ENCODE measurements at regions not wholly inside any gene's neighbourhood (a gene's known extent, or its start where the extent isn't known, plus 50 kb on each side); places are given as distances from the start of the nearest gene placed in this dataset.

DNA sequence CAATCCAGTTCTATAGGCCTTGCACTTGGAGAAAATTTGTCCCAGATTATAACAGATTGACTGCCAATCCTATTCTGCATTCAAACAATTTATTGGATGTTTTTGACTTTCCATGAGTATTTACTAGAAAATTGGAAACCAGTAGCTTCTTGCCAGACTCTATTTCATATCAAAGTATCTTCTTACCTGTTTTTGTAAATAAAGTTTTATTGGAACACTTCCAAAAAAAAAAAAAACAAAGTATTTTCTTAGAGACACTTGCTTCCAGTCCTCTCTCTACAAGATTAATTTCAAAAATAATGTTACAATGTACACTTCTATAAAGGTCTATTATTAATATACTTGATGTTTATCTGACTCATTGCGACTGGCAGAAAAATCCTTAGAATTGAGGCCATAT lies 209.2 kb upstream of the PCDH9 start:
- Histone ChIP-seq H4K91ac (ENCODE audit: low read depth, low read length, poor library complexity) (no peak overlapping the region), H2AK5ac (ENCODE audit: low read depth, low read length) (no peak overlapping the region), H3K4me2 (ENCODE audit: insufficient read depth, low read length, poor library complexity, severe bottlenecking) (no peak overlapping the region), H3K18ac (ENCODE audit: low read length) (no peak overlapping the region), H3K36me3 (replicated peaks in 1 of 2; ENCODE audit: control insufficient read depth in 2 of 2, insufficient read depth in 2 of 2, low read length in 2 of 2) (no peaks in the 10 kb centered on the region), H3K4me1 (ENCODE audit: control insufficient read depth in 2 of 2, insufficient read depth in 1 of 2, low read depth in 1 of 2, low read length in 2 of 2) (no peaks in the 10 kb centered on the region), H3K9ac (ENCODE audit: low read depth, low read length, poor library complexity) (no peak overlapping the region), H2AFZ (ENCODE audit: low read length) (no peak overlapping the region), H3K27me3 (ENCODE audit: control insufficient read depth in 3 of 3, insufficient read depth in 3 of 3, low read depth in 1 of 3, low read length in 3 of 3) (no peaks in the 10 kb centered on the region), H3K4ac (ENCODE audit: low read length) (no peak overlapping the region), H4K8ac (ENCODE audit: low read depth, low read length) (no peak overlapping the region), H3K79me1 (ENCODE audit: low read depth, low read length) (no peaks in the 10 kb centered on the region), H2BK15ac (ENCODE audit: low read length) (no peak overlapping the region), H2BK120ac (ENCODE audit: low read depth, low read length) (no peak overlapping the region), H3K14ac (ENCODE audit: low read length) (no peak overlapping the region), H3K27ac (replicated peaks; ENCODE audit: low read length) (no peak overlapping the region), H2BK5ac (ENCODE audit: low read length) (no peak overlapping the region), H3K4me3 (ENCODE audit: low read length in 2 of 2) (no peak overlapping the region), H2BK12ac (ENCODE audit: low read length) (no peak overlapping the region), H3K23ac (ENCODE audit: low read depth, low read length, poor library complexity) (no peak overlapping the region), H3K9me3 (replicated peaks in 1 of 2; ENCODE audit: control insufficient read depth in 2 of 2, insufficient read depth in 1 of 2, low read depth in 1 of 2, low read length in 2 of 2) (no peaks in the 10 kb centered on the region)
- WGBS, 2 donors (ENCODE audit: extremely low coverage in 2 of 2, insufficient read length in 2 of 2, insufficient replicate concordance in 1 of 2) = no CpG with 5 or more reads among the region's 1 CpG
- DNase-seq (ENCODE audit: low spot score) = no peak

DNA sequence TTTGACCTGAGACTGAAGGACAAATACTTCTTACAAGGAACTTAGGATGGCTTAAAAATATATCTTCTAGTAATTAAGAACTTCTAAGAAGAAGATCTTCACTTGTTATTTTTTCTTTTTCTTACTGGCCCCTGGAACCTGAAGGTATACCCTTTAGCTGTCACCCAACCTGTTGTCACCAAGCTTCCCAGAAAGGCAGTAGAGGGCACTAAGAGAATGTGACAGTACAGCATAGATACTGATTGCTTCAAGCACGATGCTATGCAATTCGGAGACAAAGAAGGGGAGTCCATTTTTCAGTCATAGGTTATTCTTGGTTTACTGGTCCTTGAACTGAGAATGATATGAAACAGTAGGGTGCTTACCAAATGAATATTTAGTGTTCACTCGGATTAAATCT lies 208.3 kb upstream of the PCDH9 start:
- Histone ChIP-seq H3K4me1 (ENCODE audit: control insufficient read depth in 2 of 2, insufficient read depth in 1 of 2, low read depth in 1 of 2, low read length in 2 of 2) (no peaks in the 10 kb centered on the region), H2BK15ac (ENCODE audit: low read length) (no peak overlapping the region), H3K18ac (ENCODE audit: low read length) (no peak overlapping the region), H4K91ac (ENCODE audit: low read depth, low read length, poor library complexity) (no peak overlapping the region), H2BK12ac (ENCODE audit: low read length) (no peak overlapping the region), H2AK5ac (ENCODE audit: low read depth, low read length) (no peak overlapping the region), H3K9me3 (replicated peaks in 1 of 2; ENCODE audit: control insufficient read depth in 2 of 2, insufficient read depth in 1 of 2, low read depth in 1 of 2, low read length in 2 of 2) (no peaks in the 10 kb centered on the region), H3K27me3 (ENCODE audit: control insufficient read depth in 3 of 3, insufficient read depth in 3 of 3, low read depth in 1 of 3, low read length in 3 of 3) (no peaks in the 10 kb centered on the region), H3K9ac (ENCODE audit: low read depth, low read length, poor library complexity) (no peak overlapping the region), H3K27ac (replicated peaks; ENCODE audit: low read length) (no peak overlapping the region), H2BK120ac (ENCODE audit: low read depth, low read length) (no peak overlapping the region), H3K23ac (ENCODE audit: low read depth, low read length, poor library complexity) (no peak overlapping the region), H3K36me3 (replicated peaks in 1 of 2; ENCODE audit: control insufficient read depth in 2 of 2, insufficient read depth in 2 of 2, low read length in 2 of 2) (no peaks in the 10 kb centered on the region), H3K79me1 (ENCODE audit: low read depth, low read length) (no peaks in the 10 kb centered on the region), H3K4me3 (ENCODE audit: low read length in 2 of 2) (no peak overlapping the region), H2BK5ac (ENCODE audit: low read length) (no peak overlapping the region), H4K8ac (ENCODE audit: low read depth, low read length) (no peak overlapping the region), H3K4me2 (ENCODE audit: insufficient read depth, low read length, poor library complexity, severe bottlenecking) (no peak overlapping the region), H3K4ac (ENCODE audit: low read length) (no peak overlapping the region), H2AFZ (ENCODE audit: low read length) (peak overlapping the region; percentile 75), H3K14ac (ENCODE audit: low read length) (no peak overlapping the region)
- WGBS, 2 donors (ENCODE audit: extremely low coverage in 2 of 2, insufficient read length in 2 of 2, insufficient replicate concordance in 1 of 2) = no CpG with 5 or more reads among the region's 3 CpGs
- peak; percentile 8 for DNase-seq (ENCODE audit: low spot score)

DNA sequence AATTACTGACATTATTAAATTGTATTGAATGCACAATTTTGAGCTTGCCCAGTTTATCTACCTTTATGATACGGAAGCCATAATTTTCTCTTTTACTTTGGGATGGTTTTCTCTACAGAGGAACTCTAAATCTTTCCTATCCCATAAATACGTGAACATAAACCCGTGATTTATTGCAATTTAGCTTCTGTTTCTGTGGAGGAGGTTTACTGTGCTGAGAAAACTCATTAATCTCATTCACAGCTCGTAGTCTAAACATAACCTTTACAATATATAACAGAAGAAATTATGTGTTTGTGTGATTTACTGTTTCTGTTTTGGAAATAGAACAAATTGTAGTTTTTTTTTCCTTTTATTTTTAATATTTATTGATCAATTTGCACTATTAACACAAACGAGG lies 207.1 kb upstream of the PCDH9 start:
- no peak overlapping the region for H3K18ac ChIP-seq (ENCODE audit: low read length)
- H4K91ac ChIP-seq (ENCODE audit: low read depth, low read length, poor library complexity) = no peak overlapping the region
- no peaks in the 10 kb centered on the region for H3K27me3 ChIP-seq (ENCODE audit: control insufficient read depth in 3 of 3, insufficient read depth in 3 of 3, low read depth in 1 of 3, low read length in 3 of 3)
- no peak overlapping the region for H2AK5ac ChIP-seq (ENCODE audit: low read depth, low read length)
- no peaks in the 10 kb centered on the region for H3K79me1 ChIP-seq (ENCODE audit: low read depth, low read length)
- H4K8ac ChIP-seq (ENCODE audit: low read depth, low read length) = no peak overlapping the region
- no peak overlapping the region for H2BK15ac ChIP-seq (ENCODE audit: low read length)
- H2BK12ac ChIP-seq (ENCODE audit: low read length) = no peak overlapping the region
- H3K4me3 ChIP-seq (ENCODE audit: low read length in 2 of 2) = no peak overlapping the region
- no peak overlapping the region for H3K9ac ChIP-seq (ENCODE audit: low read depth, low read length, poor library complexity)
- H3K9me3 ChIP-seq (replicated peaks in 1 of 2; ENCODE audit: control insufficient read depth in 2 of 2, insufficient read depth in 1 of 2, low read depth in 1 of 2, low read length in 2 of 2) = no peaks in the 10 kb centered on the region
- no peak overlapping the region for H3K4ac ChIP-seq (ENCODE audit: low read length)
- no CpG with 5 or more reads among the region's 5 CpGs for WGBS, 2 donors (ENCODE audit: extremely low coverage in 2 of 2, insufficient read length in 2 of 2, insufficient replicate concordance in 1 of 2)
- no peak overlapping the region for H3K4me2 ChIP-seq (ENCODE audit: insufficient read depth, low read length, poor library complexity, severe bottlenecking)
- H3K14ac ChIP-seq (ENCODE audit: low read length) = no peak overlapping the region
- H3K23ac ChIP-seq (ENCODE audit: low read depth, low read length, poor library complexity) = no peak overlapping the region
- H2AFZ ChIP-seq (ENCODE audit: low read length) = no peak overlapping the region
- H3K4me1 ChIP-seq (ENCODE audit: control insufficient read depth in 2 of 2, insufficient read depth in 1 of 2, low read depth in 1 of 2, low read length in 2 of 2) = no peaks in the 10 kb centered on the region
- H2BK120ac ChIP-seq (ENCODE audit: low read depth, low read length) = no peak overlapping the region
- no peak overlapping the region for H3K27ac ChIP-seq (replicated peaks; ENCODE audit: low read length)
- no peak for DNase-seq (ENCODE audit: low spot score)
- no peaks in the 10 kb centered on the region for H3K36me3 ChIP-seq (replicated peaks in 1 of 2; ENCODE audit: control insufficient read depth in 2 of 2, insufficient read depth in 2 of 2, low read length in 2 of 2)
- no peak overlapping the region for H2BK5ac ChIP-seq (ENCODE audit: low read length)

DNA sequence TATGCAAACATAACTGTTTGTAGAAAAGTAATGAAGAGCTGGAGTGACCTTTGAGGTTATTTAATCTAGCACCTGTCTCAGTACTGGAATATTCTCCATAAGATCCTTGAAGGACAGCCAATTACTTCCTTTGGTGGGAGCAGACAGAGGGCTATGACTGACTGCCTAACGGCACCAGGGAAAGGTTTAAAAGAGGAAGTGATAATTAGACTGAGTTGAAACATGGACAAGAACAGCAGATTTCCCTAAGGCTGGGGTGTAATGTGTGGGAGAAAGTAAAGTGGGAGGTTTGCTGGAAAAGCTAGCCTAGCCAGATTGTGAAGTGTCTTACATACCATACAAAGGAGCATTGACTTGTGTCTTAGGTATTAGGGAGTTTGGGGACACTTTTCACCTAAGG lies 191.3 kb upstream of the PCDH9 start:
- DNase-seq (ENCODE audit: low spot score) = no peak
- no peaks in the 10 kb centered on the region for H3K9me3 ChIP-seq (replicated peaks in 1 of 2; ENCODE audit: control insufficient read depth in 2 of 2, insufficient read depth in 1 of 2, low read depth in 1 of 2, low read length in 2 of 2)

More for the DNA sequence above, 191.3 kb upstream of the PCDH9 start:
- Histone ChIP-seq H2BK5ac (ENCODE audit: low read length) (no peak overlapping the region), H2AK5ac (ENCODE audit: low read depth, low read length) (no peak overlapping the region), H3K9ac (ENCODE audit: low read depth, low read length, poor library complexity) (no peak overlapping the region), H4K91ac (ENCODE audit: low read depth, low read length, poor library complexity) (no peak overlapping the region), H3K79me1 (ENCODE audit: low read depth, low read length) (no peaks in the 10 kb centered on the region), H2BK15ac (ENCODE audit: low read length) (no peak overlapping the region), H2BK120ac (ENCODE audit: low read depth, low read length) (no peak overlapping the region), H3K4me2 (ENCODE audit: insufficient read depth, low read length, poor library complexity, severe bottlenecking) (no peak overlapping the region), H3K23ac (ENCODE audit: low read depth, low read length, poor library complexity) (no peak overlapping the region), H3K36me3 (replicated peaks in 1 of 2; ENCODE audit: control insufficient read depth in 2 of 2, insufficient read depth in 2 of 2, low read length in 2 of 2) (no peaks in the 10 kb centered on the region), H3K18ac (ENCODE audit: low read length) (no peak overlapping the region), H2AFZ (ENCODE audit: low read length) (no peak overlapping the region), H3K27ac (replicated peaks; ENCODE audit: low read length) (no peak overlapping the region), H3K4ac (ENCODE audit: low read length) (no peak overlapping the region), H3K14ac (ENCODE audit: low read length) (no peak overlapping the region), H2BK12ac (ENCODE audit: low read length) (no peak overlapping the region), H3K4me3 (ENCODE audit: low read length in 2 of 2) (no peak overlapping the region), H3K4me1 (ENCODE audit: control insufficient read depth in 2 of 2, insufficient read depth in 1 of 2, low read depth in 1 of 2, low read length in 2 of 2) (no peaks in the 10 kb centered on the region), H3K27me3 (ENCODE audit: control insufficient read depth in 3 of 3, insufficient read depth in 3 of 3, low read depth in 1 of 3, low read length in 3 of 3) (no peaks in the 10 kb centered on the region), H4K8ac (ENCODE audit: low read depth, low read length) (no peak overlapping the region)
- WGBS, 2 donors (ENCODE audit: extremely low coverage in 2 of 2, insufficient read length in 2 of 2, insufficient replicate concordance in 1 of 2) = no CpG with 5 or more reads among the region's 1 CpG
